ENCODE measurements at regions not wholly inside any gene's neighbourhood (a gene's known extent, or its start where the extent isn't known, plus 50 kb on each side); places are given as distances from the start of the nearest gene placed in this dataset.

GRCh38 chr4:166323250-166323649 is 450.2 kb downstream of the TLL1 start:
- H3K4me3 Mint-ChIP-seq (ENCODE audit: unreplicated experiment), result no peak overlapping the region
- TF ChIP-seq, protein P1, sequence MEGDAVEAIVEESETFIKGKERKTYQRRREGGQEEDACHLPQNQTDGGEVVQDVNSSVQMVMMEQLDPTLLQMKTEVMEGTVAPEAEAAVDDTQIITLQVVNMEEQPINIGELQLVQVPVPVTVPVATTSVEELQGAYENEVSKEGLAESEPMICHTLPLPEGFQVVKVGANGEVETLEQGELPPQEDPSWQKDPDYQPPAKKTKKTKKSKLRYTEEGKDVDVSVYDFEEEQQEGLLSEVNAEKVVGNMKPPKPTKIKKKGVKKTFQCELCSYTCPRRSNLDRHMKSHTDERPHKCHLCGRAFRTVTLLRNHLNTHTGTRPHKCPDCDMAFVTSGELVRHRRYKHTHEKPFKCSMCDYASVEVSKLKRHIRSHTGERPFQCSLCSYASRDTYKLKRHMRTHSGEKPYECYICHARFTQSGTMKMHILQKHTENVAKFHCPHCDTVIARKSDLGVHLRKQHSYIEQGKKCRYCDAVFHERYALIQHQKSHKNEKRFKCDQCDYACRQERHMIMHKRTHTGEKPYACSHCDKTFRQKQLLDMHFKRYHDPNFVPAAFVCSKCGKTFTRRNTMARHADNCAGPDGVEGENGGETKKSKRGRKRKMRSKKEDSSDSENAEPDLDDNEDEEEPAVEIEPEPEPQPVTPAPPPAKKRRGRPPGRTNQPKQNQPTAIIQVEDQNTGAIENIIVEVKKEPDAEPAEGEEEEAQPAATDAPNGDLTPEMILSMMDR (IDR thresholded peaks at IDR 0.05; ENCODE audit: insufficient read depth in 1 of 2, low read depth in 1 of 2, low read length in 1 of 2, severe bottlenecking in 1 of 2, unreplicated experiment in 1 of 2), result no peak
- H3K9me3 Mint-ChIP-seq (ENCODE audit: unreplicated experiment), result no peaks in the 10 kb centered on the region
- Histone ChIP-seq H3K4me1 (no peaks in the 10 kb centered on the region), H3K4me3 (ENCODE audit: low read depth, low read length) (no peak overlapping the region), H3K36me3 (ENCODE audit: control insufficient read depth, insufficient read depth, low read length) (no peaks in the 10 kb centered on the region), H3K27me3 (replicated peaks; ENCODE audit: control insufficient read depth, insufficient read depth, low read length) (no peaks in the 10 kb centered on the region), H3K9me3 (no peaks in the 10 kb centered on the region)
- POLR2A ChIA-PET, result no interaction called here
- no peaks in the 10 kb centered on the region for H3K4me1 Mint-ChIP-seq (ENCODE audit: low read depth, unreplicated experiment)
- no peaks in the 10 kb centered on the region for H3K27me3 Mint-ChIP-seq (ENCODE audit: insufficient read depth, unreplicated experiment)
- intact Hi-C loops (cut with micrococcal nuclease; ENCODE audit: unreplicated experiment), result no loop called here
- no peak for DNase-seq
- CTCF ChIA-PET, result no interaction called here
- no TSS peak for BruUV-seq (replicated peaks)
- no peak overlapping the region for H3K27ac Mint-ChIP-seq (ENCODE audit: unreplicated experiment)
- no peaks in the 10 kb centered on the region for H3K36me3 Mint-ChIP-seq (ENCODE audit: insufficient read depth, unreplicated experiment)

DNA sequence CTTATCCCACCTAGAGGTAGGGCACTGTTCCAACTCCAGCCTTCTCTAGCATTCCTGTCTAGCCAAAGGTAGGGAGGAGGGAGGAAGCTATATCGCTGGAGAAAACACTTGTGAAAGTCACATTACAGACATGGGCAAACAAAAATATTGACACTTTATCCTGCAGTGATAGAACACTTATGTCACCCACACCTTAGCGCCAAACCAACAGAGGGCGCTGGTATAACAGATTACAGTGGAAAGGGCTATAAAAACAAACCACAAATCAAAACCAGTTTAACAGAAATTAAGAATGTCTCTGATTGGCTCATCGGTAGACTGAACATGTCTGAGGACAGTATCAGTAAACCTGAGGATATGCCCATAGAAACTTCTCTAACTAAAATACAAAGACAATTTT is 451.3 kb downstream of the TLL1 start:
- Histone ChIP-seq H3K9me3 (no peaks in the 10 kb centered on the region), H3K4me3 (ENCODE audit: low read depth, low read length) (no peak overlapping the region), H3K27me3 (replicated peaks; ENCODE audit: control insufficient read depth, insufficient read depth, low read length) (no peaks in the 10 kb centered on the region), H3K36me3 (ENCODE audit: control insufficient read depth, insufficient read depth, low read length) (no peaks in the 10 kb centered on the region), H3K4me1 (no peaks in the 10 kb centered on the region)
- ChIA-PET CTCF (no interaction called here), POLR2A (no interaction called here)
- DNase-seq, result peak; percentile 62 to 64
- no peaks in the 10 kb centered on the region for H3K9me3 Mint-ChIP-seq (ENCODE audit: unreplicated experiment)
- no peaks in the 10 kb centered on the region for H3K27me3 Mint-ChIP-seq (ENCODE audit: insufficient read depth, unreplicated experiment)
- TF ChIP-seq, protein P1 (IDR thresholded peaks at IDR 0.05; ENCODE audit: insufficient read depth in 1 of 2, low read depth in 1 of 2, low read length in 1 of 2, severe bottlenecking in 1 of 2, unreplicated experiment in 1 of 2), result peak; percentile 63 to 77
- H3K36me3 Mint-ChIP-seq (ENCODE audit: insufficient read depth, unreplicated experiment), result no peaks in the 10 kb centered on the region
- H3K27ac Mint-ChIP-seq (ENCODE audit: unreplicated experiment), result no peak overlapping the region
- no TSS peak for BruUV-seq (replicated peaks)
- no peak overlapping the region for H3K4me3 Mint-ChIP-seq (ENCODE audit: unreplicated experiment)
- intact Hi-C loops (cut with micrococcal nuclease; ENCODE audit: unreplicated experiment), result loop anchor here (1.0 kb wide), 2 partner anchors 158 to 270 kb away; no protein-coding TSS in a partner anchor
- H3K4me1 Mint-ChIP-seq (ENCODE audit: low read depth, unreplicated experiment), result no peaks in the 10 kb centered on the region

GRCh38 chr4:166335256-166335938 is 462.4 kb downstream of the TLL1 start:
- Mint-ChIP-seq H3K36me3 (ENCODE audit: insufficient read depth, unreplicated experiment) (no peaks in the 10 kb centered on the region), H3K27ac (ENCODE audit: unreplicated experiment) (no peak overlapping the region), H3K9me3 (ENCODE audit: unreplicated experiment) (no peaks in the 10 kb centered on the region), H3K4me3 (ENCODE audit: unreplicated experiment) (no peak overlapping the region), H3K4me1 (ENCODE audit: low read depth, unreplicated experiment) (no peaks in the 10 kb centered on the region), H3K27me3 (ENCODE audit: insufficient read depth, unreplicated experiment) (no peaks in the 10 kb centered on the region)
- ChIA-PET CTCF (no interaction called here), POLR2A (no interaction called here)
- DNase-seq, result no peak
- Histone ChIP-seq H3K36me3 (ENCODE audit: control insufficient read depth, insufficient read depth, low read length) (no peaks in the 10 kb centered on the region), H3K27me3 (replicated peaks; ENCODE audit: control insufficient read depth, insufficient read depth, low read length) (no peaks in the 10 kb centered on the region), H3K4me1 (no peaks in the 10 kb centered on the region), H3K4me3 (ENCODE audit: low read depth, low read length) (no peak overlapping the region), H3K9me3 (no peaks in the 10 kb centered on the region)
- intact Hi-C loops (cut with micrococcal nuclease; ENCODE audit: unreplicated experiment), result no loop called here
- TF ChIP-seq, protein P1 (IDR thresholded peaks at IDR 0.05; ENCODE audit: insufficient read depth in 1 of 2, low read depth in 1 of 2, low read length in 1 of 2, severe bottlenecking in 1 of 2, unreplicated experiment in 1 of 2), result no peak
- BruUV-seq (replicated peaks), result no TSS peak
